Lower lobe of right lung (tissue), 2 donors: ENCODE measurements at regions not wholly inside any gene's neighbourhood (a gene's known extent, or its start where the extent isn't known, plus 50 kb on each side); places are given as distances from the start of the nearest gene placed in this dataset.

Source experiments
- ATAC-seq, 2 donors: fragments of 200-7000 bp; cut with Tn5 transposase; one replicate each; pipeline ENCODE4 v1.9.1; 2020 to 2022; ENCODE audit warnings: mild to moderate bottlenecking in 2 of 2, moderate library complexity in 2 of 2
- DNase-seq: peaks from one replicate; pipeline ENCODE4 v3.0.0-alpha.2; 2020
- H3K27ac ChIP-seq: fragments of 200-600 bp; one replicate; pipeline ENCODE4 v1.8.0; 2022
- H3K27me3 ChIP-seq: fragments of 200-600 bp; one replicate; pipeline ENCODE4 v1.8.0; 2022; ENCODE audit warnings: low read depth
- H3K36me3 ChIP-seq: fragments of 200-600 bp; one replicate; pipeline ENCODE4 v1.8.0; 2022; ENCODE audit warnings: mild to moderate bottlenecking
- H3K4me1 ChIP-seq: fragments of 200-600 bp; one replicate; pipeline ENCODE4 v1.8.0; 2022
- H3K4me3 ChIP-seq: fragments of 200-600 bp; one replicate; pipeline ENCODE4 v1.8.0; 2022; ENCODE audit warnings: mild to moderate bottlenecking
- H3K9me3 ChIP-seq: fragments of 200-600 bp; one replicate; pipeline ENCODE4 v1.8.0; 2022
- intact Hi-C: fragments of 100-400 bp; cut with DNase I; formaldehyde crosslinking; loops from one replicate; pipeline ENCODE4 v1.11.0; 2022
- TF ChIP-seq, protein P1 (sequence below): fragments of 200-600 bp; IDR thresholded peaks from one replicate; pipeline ENCODE4 v1.8.0; 2022; ENCODE audit warnings: antibody characterized with exemption, mild to moderate bottlenecking
- donor health status: DM: no; HTN: yes; CAD: no; lungs with severe emphysema.

DNA sequence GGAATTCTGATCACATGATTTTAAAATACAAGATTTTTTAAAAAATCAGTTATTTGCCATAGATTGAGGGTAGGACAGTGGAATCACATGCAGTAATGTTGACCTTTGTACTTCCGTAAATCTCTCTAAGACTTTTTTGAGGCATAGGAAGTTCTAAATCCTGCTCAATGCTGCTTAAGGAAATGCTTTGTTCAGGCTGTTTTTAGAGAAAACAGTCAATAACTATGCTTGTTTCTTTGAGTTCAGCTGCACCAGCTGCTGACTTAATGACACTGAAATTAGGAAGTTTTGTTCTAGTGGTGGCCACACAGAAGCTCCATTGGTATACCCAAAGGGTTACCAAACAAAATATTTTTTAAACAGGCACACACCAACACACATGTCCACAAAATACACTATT is 60.9 kb downstream of the KLF12 start:
- TF ChIP-seq, protein P1, sequence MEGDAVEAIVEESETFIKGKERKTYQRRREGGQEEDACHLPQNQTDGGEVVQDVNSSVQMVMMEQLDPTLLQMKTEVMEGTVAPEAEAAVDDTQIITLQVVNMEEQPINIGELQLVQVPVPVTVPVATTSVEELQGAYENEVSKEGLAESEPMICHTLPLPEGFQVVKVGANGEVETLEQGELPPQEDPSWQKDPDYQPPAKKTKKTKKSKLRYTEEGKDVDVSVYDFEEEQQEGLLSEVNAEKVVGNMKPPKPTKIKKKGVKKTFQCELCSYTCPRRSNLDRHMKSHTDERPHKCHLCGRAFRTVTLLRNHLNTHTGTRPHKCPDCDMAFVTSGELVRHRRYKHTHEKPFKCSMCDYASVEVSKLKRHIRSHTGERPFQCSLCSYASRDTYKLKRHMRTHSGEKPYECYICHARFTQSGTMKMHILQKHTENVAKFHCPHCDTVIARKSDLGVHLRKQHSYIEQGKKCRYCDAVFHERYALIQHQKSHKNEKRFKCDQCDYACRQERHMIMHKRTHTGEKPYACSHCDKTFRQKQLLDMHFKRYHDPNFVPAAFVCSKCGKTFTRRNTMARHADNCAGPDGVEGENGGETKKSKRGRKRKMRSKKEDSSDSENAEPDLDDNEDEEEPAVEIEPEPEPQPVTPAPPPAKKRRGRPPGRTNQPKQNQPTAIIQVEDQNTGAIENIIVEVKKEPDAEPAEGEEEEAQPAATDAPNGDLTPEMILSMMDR, result no peak
- Histone ChIP-seq H3K27ac (no peak overlapping the region), H3K36me3 (no peaks in the 10 kb centered on the region), H3K4me1 (no peaks in the 10 kb centered on the region), H3K27me3 (no peaks in the 10 kb centered on the region), H3K4me3 (no peak overlapping the region), H3K9me3 (no peaks in the 10 kb centered on the region)
- intact Hi-C loops, result no loop called here
- DNase-seq (no peak), ATAC-seq (no peak)

DNA sequence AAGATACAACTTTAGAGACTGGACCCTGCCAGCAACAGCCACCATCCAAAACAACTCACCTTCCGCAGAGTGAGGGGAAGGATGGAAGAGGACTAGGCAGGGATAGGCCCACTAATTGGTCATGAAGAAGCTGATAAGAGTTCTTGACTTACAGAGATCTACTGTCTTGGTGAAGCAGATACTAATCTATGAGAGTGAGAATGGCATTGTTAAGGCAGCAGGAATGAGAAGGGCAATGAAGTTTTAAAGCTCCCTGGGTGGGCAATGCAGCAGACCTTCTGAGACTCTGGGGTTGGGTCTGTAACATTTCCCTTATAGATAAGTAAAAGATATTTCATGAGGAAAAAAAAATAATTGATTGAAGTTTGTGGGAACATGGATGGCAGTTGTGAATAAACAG is 63.7 kb downstream of the KLF12 start:
- H3K4me1 ChIP-seq, result peaks cover 7% of the 10 kb centered on the region
- ATAC-seq, result no peak
- H3K36me3 ChIP-seq, result no peaks in the 10 kb centered on the region
- DNase-seq, result no peak
- H3K9me3 ChIP-seq, result no peaks in the 10 kb centered on the region
- no peak overlapping the region for H3K4me3 ChIP-seq
- TF ChIP-seq, protein P1, result no peak
- H3K27ac ChIP-seq, result no peak overlapping the region
- H3K27me3 ChIP-seq, result no peaks in the 10 kb centered on the region
- intact Hi-C loops, result no loop called here

DNA sequence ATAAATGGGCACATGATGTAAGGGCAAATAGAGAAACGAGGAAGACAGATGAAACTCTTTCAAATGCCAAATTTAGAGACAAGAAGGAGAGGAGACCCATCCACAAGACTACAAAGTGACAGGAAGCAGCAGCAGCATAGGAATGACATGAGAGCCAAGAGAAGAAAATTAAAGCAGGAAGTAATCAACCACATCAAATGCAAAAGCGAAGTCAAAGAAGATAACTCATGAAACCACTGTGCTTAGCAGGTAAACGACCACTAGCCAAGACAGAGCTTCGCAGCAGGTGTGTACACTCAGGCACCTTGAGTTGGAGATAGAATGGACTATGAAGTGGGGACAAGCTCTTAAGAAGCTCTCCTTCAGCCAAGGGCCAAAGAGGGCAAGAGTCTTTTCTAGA is 64.1 kb downstream of the KLF12 start:
- Histone ChIP-seq H3K4me1 (peaks cover 7% of the 10 kb centered on the region), H3K27me3 (no peaks in the 10 kb centered on the region), H3K9me3 (no peaks in the 10 kb centered on the region), H3K36me3 (no peaks in the 10 kb centered on the region), H3K27ac (no peak overlapping the region), H3K4me3 (no peak overlapping the region)
- DNase-seq, result no peak
- no peak for ATAC-seq
- TF ChIP-seq, protein P1, result no peak
- intact Hi-C loops, result no loop called here

DNA sequence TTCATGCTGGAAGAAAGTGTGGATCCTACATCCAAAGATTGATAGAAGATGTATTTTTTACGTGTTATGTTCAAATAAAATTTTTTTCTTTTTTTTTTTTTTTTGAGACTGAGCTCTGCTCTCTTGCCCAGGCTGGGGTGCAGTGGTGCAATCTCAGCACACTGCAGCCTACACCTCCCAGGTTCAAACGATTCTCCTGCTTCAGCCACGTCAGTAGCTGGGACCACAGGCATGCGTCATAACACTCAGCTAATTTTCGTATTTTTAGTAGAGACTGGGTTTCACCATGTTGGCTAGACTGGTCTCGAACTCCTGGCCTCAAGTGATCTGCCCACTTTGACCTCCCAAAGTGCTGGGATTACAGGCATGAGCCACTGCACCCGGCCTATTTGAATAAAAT is 65.7 kb downstream of the KLF12 start:
- no peaks in the 10 kb centered on the region for H3K36me3 ChIP-seq
- DNase-seq (no peak), ATAC-seq (no peak)
- H3K27ac ChIP-seq, result no peak overlapping the region
- intact Hi-C loops, result no loop called here
- no peak overlapping the region for H3K4me3 ChIP-seq
- H3K9me3 ChIP-seq, result no peaks in the 10 kb centered on the region
- peaks cover 8% of the 10 kb centered on the region for H3K4me1 ChIP-seq
- TF ChIP-seq, protein P1, result no peak
- no peaks in the 10 kb centered on the region for H3K27me3 ChIP-seq

DNA sequence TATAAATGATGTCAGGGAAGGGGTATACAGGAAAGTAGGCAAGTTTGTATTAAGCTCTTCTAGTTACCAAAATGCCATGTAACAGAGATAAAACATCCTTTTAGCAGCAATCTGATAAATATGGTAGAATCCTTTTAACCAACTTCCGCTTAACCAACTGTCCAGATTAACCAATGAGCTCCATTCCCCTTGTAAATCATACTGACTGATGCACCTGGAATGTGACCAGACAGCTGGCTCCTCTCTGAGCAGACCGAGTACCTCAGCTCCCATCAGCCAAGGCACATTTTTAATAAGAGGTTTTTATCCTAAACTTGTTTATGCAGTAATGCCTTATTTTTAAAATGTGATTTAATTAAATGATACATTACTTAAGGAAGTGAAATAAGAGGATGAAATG is 66.4 kb downstream of the KLF12 start:
- Histone ChIP-seq H3K4me1 (peaks cover 15% of the 10 kb centered on the region), H3K27me3 (no peaks in the 10 kb centered on the region), H3K9me3 (no peaks in the 10 kb centered on the region), H3K36me3 (no peaks in the 10 kb centered on the region), H3K4me3 (no peak overlapping the region), H3K27ac (no peak overlapping the region)
- intact Hi-C loops, result no loop called here
- ATAC-seq (no peak), DNase-seq (no peak)
- TF ChIP-seq, protein P1, result no peak

GRCh38 chr13:74066937-74067336 is 67.3 kb downstream of the KLF12 start:
- DNase-seq (no peak), ATAC-seq (no peak)
- peaks cover 20% of the 10 kb centered on the region for H3K4me1 ChIP-seq

More at GRCh38 chr13:74066937-74067336, 67.3 kb downstream of the KLF12 start:
- Histone ChIP-seq H3K27me3 (no peaks in the 10 kb centered on the region), H3K36me3 (no peaks in the 10 kb centered on the region), H3K27ac (no peak overlapping the region), H3K4me3 (no peak overlapping the region), H3K9me3 (no peaks in the 10 kb centered on the region)
- intact Hi-C loops, result no loop called here
- TF ChIP-seq, protein P1, result no peak
